Small intestine (tissue), 7 donors: ENCODE measurements at regions not wholly inside any gene's neighbourhood (a gene's known extent, or its start where the extent isn't known, plus 50 kb on each side); places are given as distances from the start of the nearest gene placed in this dataset.
"Not testable (repeated sequence)": the region's sequence is repeated elsewhere in the genome, so short reads cannot be mapped to it uniquely, and the experiment has no call there.

Source experiments
- DNase-seq, 2 donors: peaks; one replicate each; pipeline versions ENCODE4 v3.0.0 to v3.0.0-alpha.2; 2013
- FAIRE-seq: peaks from 2 replicates; lab custom pipeline; 2012; peaks lifted over from hg19 to GRCh38; lab: Jason Lieb, UNC
- H3K27ac ChIP-seq, 3 donors: one replicate each; pipeline ENCODE4 v1.5.1; 2013; ENCODE audit warnings: low read length in 2 of 3, mild to moderate bottlenecking in 2 of 3, control low read depth in 1 of 3, inconsistent platforms in 1 of 3, low read depth in 1 of 3, moderate library complexity in 1 of 3
- H3K27me3 ChIP-seq, 3 donors: one replicate each; pipeline ENCODE4 v1.6.1; 2013; ENCODE audit warnings: low read length in 3 of 3, inconsistent platforms in 1 of 3; ENCODE audit not compliant: control insufficient read depth in 3 of 3, insufficient read depth in 3 of 3
- H3K36me3 ChIP-seq, 3 donors: one replicate each; pipeline ENCODE4 v1.6.1; 2013; ENCODE audit warnings: low read length in 3 of 3, inconsistent platforms in 1 of 3, low read depth in 1 of 3, mild to moderate bottlenecking in 1 of 3, moderate library complexity in 1 of 3; ENCODE audit not compliant: control insufficient read depth in 3 of 3, insufficient read depth in 2 of 3
- H3K4me1 ChIP-seq, 3 donors: one replicate each; pipeline ENCODE4 v1.6.1; 2013; ENCODE audit warnings: low read length in 2 of 3, inconsistent platforms in 1 of 3, low read depth in 1 of 3, mild to moderate bottlenecking in 1 of 3, moderate library complexity in 1 of 3; ENCODE audit not compliant: control insufficient read depth in 3 of 3, insufficient read depth in 2 of 3
- H3K4me3 ChIP-seq, 3 donors: one replicate each; pipeline ENCODE4 v1.5.1; 2013; ENCODE audit warnings: low read length in 3 of 3, control low read depth in 1 of 3, inconsistent platforms in 1 of 3, low read depth in 1 of 3, mild to moderate bottlenecking in 1 of 3, moderate library complexity in 1 of 3
- H3K9me3 ChIP-seq, 2 donors: one replicate each; pipeline ENCODE4 v1.6.1; 2013; ENCODE audit warnings: low read depth in 1 of 2, low read length in 1 of 2; ENCODE audit not compliant: control insufficient read depth in 2 of 2, insufficient read depth in 1 of 2
- WGBS, 3 donors: extraction: QIAGEN DNeasy Blood & Tissue Kit; methylation state at CpG; one replicate each; pipeline ENCODE4 v1.1.7; 2013; 5-methylcytosine and 5-hydroxymethylcytosine counted together
- donor health status: healthy with polysubstance abuse.
- donor health status: control.
- donor health status: control.
- donor health status: Bipolar disorder and iron deficiency.
- donor health status: healthy.

GRCh38 chr10:84650628-84651027 is 322.2 kb downstream of the CCSER2 start:
- WGBS, 3 donors: 67 to 89% (median 74%) methylated on average over 1 of the region's 1 CpG
- not testable (repeated sequence) for FAIRE-seq, H3K4me3 ChIP-seq, H3K4me1 ChIP-seq, H3K27ac ChIP-seq, H3K27me3 ChIP-seq, DNase-seq, H3K36me3 ChIP-seq, H3K9me3 ChIP-seq

GRCh38 chr10:84654671-84655070 is 326.3 kb downstream of the CCSER2 start:
- FAIRE-seq (no peak), DNase-seq (no peak)
- Histone ChIP-seq H3K27ac (no peak overlapping the region), H3K4me1 (no peaks in the 10 kb centered on the region), H3K36me3 (no peaks in the 10 kb centered on the region), H3K9me3 (no peaks in the 10 kb centered on the region), H3K27me3 (no peaks in the 10 kb centered on the region), H3K4me3 (no peak overlapping the region)
- 11 to 31% (median 15%) methylated on average over 2 of the region's 2 CpGs for WGBS, 3 donors

DNA sequence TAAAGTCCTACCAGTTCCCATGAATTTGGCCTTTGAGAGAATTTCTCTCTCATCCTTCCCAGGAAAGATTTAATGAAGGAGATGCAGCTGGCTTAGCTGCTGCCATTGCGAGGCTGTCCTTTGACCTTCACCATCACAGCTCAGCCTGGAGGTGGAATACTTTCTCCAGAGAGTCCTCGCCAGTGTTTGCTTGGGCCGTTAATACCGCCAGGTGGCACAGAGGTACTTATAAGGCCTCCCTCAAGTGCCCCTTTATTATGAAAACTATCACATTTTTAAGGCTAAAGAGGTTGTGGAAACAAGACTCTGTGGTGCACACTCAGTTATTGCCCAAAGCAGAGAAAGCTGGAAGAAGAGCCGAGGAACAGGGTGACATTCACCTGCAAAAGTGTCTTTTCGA is 330.6 kb downstream of the CCSER2 start:
- Histone ChIP-seq H3K27ac (no peak overlapping the region), H3K4me3 (no peak overlapping the region), H3K36me3 (no peaks in the 10 kb centered on the region), H3K4me1 (no peaks in the 10 kb centered on the region), H3K9me3 (no peaks in the 10 kb centered on the region), H3K27me3 (no peaks in the 10 kb centered on the region)
- DNase-seq (no peak), FAIRE-seq (no peak)
- 68 to 85% (median 72%) methylated on average over 6 of the region's 6 CpGs for WGBS, 3 donors

DNA sequence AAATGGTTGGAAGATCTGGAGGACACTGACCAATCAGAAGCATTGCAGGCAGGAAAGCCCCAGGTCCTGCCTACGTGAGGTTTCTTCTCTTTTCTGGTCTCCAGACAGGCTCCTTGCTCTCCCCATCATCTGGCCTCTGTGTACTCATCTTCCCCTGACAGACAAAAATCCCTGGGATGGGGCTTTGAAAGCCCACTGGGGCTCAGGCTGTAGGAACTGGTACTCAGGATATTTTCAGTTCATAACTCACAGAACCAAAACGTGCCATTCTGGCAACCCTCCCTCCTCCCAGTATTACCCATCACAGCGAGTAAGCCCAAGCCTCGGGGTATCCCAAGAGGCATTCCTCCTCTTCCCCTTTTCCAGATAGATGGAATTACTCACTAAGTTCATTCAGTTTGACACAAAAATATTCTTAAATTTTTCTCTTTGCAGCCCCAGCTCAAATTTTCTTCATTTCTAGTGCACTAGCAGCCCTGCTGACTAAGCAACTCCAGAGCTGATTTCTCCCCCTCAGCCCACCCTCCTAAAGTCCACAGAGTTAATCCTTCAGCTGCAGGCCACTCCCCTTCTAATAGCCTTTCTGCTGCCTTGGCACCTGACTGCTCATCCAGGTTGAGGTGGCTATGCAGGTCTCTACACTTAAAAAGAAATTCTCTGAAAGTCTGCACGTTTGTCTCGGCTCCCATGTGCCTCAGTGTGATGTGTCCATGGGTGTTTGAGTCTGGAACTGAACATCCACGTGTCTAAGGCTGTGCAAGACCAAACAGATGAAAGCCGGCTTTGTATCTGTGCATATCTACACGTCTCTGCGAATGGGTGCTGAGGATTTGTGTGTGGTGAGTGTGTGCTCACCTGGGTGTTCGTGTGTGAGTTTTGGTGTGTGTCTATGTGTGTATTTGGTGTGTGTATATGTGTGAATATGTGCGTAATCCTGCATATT is 331.4 kb downstream of the CCSER2 start:
- H3K9me3 ChIP-seq: no peaks in the 10 kb centered on the region
- no peak overlapping the region for H3K27ac ChIP-seq
- no peaks in the 10 kb centered on the region for H3K36me3 ChIP-seq
- H3K4me3 ChIP-seq: no peak overlapping the region
- FAIRE-seq (no peak), DNase-seq (no peak)
- H3K27me3 ChIP-seq: no peaks in the 10 kb centered on the region
- 44 to 68% (median 50%) methylated on average over 12 of the region's 12 CpGs for WGBS, 3 donors
- H3K4me1 ChIP-seq: no peaks in the 10 kb centered on the region

DNA sequence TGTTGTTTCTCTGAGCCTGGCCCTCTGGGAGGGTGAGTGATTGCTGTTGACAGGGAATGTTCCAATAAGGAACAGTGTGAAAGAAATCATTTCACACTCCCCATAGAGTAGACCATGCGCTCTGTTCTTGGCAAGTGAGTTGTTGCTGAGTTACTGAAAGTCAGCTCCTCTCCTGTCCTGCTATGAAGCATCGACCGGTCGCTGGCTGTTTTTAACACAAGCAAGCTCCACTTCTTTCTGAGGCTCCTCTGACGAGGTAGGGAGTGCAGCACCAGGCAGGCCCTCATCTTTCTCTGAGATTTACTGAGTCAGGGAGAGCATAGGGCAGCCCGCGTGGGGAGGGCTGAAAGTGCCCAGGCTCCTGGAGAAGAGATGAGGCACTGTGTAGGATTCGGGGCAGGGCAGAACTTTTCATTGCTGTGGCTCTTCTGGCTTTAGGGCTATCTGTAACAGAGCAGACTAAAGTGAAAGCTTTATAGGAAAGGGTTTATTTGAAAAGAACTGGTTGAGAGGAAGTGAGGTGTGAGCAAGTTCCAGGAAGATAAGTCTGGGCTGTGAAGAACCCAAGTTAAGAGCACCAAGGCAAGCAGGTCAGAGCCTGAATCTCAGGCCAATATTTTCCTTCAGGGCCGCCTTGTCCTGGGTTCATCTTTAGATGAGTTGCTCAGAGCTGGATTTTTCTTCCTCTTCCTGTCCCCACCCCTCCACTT is 332.2 kb downstream of the CCSER2 start:
- 64 to 72% (median 67%) methylated on average over 9 of the region's 9 CpGs for WGBS, 3 donors
- H3K4me1 ChIP-seq: no peaks in the 10 kb centered on the region
- FAIRE-seq: no peak

DNA sequence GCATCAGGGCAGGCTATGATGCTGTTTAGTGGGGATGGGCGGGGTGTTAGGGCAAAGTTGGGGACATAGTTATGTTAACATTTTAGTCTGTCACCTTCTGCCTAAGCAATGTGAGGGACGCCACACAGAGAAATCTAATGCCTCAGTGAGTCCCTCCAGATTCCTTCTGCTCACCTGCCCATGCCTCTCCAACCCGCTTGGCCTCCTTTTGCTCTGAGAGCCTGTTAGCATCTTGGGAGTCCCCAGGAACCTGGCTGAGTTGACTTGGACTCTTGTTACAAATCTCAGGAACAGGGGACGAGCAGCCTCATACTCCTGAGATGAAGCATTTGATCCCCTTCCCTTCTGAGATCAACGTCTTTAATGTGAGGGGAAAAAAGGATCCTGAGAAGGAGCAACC is 336.8 kb downstream of the CCSER2 start:
- Histone ChIP-seq H3K36me3 (no peaks in the 10 kb centered on the region), H3K27ac (no peak overlapping the region), H3K4me3 (no peak overlapping the region), H3K27me3 (peaks cover 0 to 2% (median 0%) of the 10 kb centered on the region in 3 donors), H3K4me1 (no peaks in the 10 kb centered on the region), H3K9me3 (no peaks in the 10 kb centered on the region)
- FAIRE-seq (no peak), DNase-seq (no peak)
- WGBS, 3 donors: 65 to 80% (median 77%) methylated on average over 5 of the region's 5 CpGs

More for the DNA sequence above, 332.2 kb downstream of the CCSER2 start:
- no peak overlapping the region for H3K27ac ChIP-seq
- no peaks in the 10 kb centered on the region for H3K36me3 ChIP-seq
- no peaks in the 10 kb centered on the region for H3K27me3 ChIP-seq
- no peak for DNase-seq
- no peaks in the 10 kb centered on the region for H3K9me3 ChIP-seq
- H3K4me3 ChIP-seq: no peak overlapping the region

GRCh38 chr10:84665883-84666463 is 337.6 kb downstream of the CCSER2 start:
- Histone ChIP-seq H3K36me3 (no peaks in the 10 kb centered on the region), H3K4me3 (no peak overlapping the region), H3K27me3 (peaks cover 0 to 2% (median 0%) of the 10 kb centered on the region in 3 donors), H3K27ac (no peak overlapping the region), H3K4me1 (no peaks in the 10 kb centered on the region), H3K9me3 (no peaks in the 10 kb centered on the region)
- WGBS, 3 donors: 57 to 58% (median 57%) methylated on average over 9 of the region's 9 CpGs
- DNase-seq (no peak), FAIRE-seq (no peak)

DNA sequence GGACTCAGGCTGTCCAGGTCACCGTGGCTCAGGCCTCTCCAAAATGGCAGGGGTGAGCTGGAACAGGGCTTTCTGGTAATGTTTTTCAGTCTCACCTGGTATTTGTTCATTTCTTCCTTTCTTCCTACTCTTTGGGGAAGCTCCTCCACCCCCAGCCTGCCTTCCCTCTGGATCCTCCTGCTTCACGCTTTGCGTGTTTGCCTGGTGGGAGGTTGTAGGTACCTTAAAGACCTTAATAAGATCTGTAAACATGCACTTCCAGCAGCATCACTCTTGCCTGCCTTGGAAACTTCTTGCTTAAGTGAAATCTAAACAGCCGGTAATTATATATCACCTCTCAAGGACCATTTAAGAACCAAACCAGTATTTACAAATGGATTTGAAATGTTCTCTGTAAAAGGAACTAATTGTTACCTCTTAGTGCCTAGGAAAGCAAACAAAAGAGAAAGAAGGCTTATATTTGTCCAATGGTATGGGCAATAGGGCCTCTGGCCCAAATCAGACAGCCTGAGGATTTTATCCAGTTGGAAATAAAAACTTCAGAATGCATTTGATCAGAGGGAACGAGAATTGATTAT is 339.9 kb downstream of the CCSER2 start:
- no peak for FAIRE-seq
- Histone ChIP-seq H3K27ac (no peak overlapping the region), H3K27me3 (peaks cover 0 to 2% (median 0%) of the 10 kb centered on the region in 3 donors), H3K36me3 (no peaks in the 10 kb centered on the region), H3K4me3 (no peak overlapping the region), H3K9me3 (no peaks in the 10 kb centered on the region), H3K4me1 (no peaks in the 10 kb centered on the region)
- DNase-seq: no peak
- WGBS, 3 donors: 31 to 61% (median 46%) methylated on average over 5 of the region's 5 CpGs
